H4 (cell line): ENCODE measurements at regions not wholly inside any gene's neighbourhood (a gene's known extent, or its start where the extent isn't known, plus 50 kb on each side); places are given as distances from the start of the nearest gene placed in this dataset.

Experiments
- DNase-seq: peaks from one replicate; pipeline ENCODE4 v3.0.0-alpha.2; 2015; ENCODE audit warnings: low spot score

DNA sequence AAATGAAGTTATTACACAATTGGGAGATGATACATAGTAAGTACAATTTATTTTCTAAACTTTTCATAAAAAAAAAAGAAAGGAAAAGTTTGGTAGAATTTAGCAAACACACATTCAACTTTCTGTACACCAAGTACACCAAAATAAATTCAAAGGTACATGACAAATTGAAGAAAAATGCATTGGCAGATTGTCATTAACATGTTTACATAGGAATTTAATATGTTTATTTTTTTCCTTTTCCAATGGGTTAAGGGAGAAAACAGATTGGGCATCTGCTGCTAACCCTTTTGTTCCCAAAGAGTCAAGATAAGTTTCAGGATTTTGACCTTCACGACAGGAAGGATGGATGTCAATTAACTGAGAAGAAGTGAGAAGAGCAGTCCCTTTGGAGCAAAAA lies 620.4 kb downstream of the XIRP2 start:
- DNase-seq: no peak

DNA sequence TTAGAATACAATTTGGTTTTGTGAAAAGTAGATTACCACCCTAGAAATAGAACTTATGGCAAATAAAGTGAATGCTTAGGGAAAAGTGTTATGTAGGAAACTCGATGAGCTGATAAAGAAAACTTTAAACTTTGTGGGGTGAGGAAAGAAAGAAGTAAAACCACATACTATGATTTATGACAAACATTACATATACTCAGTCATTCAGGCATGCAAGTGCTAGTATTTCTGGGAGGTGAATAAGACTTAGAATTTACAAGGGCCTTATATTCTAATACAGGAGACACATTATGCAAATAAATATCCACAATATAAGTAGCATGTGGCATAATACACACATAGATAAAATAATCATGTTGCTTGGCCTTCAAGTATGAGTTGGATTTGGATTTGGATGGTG lies 618.1 kb downstream of the XIRP2 start:
- DNase-seq: no peak

DNA sequence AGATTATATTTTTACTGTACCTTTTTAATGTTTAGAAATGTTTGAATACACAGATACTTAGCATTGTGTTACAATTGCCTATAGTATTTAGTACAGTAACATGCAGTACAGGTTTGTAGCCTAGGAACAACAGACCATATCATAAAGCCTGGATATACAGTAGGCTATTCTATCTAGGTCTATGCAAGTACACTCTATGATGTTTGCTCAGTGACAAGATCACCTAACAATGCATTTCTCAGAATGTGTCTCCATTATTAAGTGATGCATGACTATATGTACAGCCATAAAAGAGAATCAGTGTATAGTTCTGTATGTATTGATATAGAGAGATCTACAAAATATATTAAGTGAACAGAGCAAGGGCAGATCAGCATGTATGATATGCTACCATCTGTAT lies 616.4 kb downstream of the XIRP2 start:
- DNase-seq: no peak

DNA sequence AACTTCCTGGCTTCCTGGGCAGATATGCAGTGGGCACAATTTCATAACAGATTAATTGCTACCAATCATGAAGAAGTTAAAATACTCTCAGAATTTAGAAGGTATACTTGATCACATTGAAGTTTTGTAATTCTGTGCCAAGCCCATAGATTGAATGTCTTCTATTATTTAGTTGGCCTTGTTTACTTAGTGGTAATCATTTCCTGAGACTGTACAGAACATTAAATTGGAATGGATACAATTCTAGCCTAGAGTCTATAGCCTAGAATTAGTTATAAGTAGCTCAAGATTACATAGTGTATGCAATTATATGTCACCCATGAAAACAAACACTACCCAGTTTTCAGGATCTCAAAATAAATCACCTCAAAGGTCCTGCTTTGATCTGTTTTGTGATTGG lies 615.8 kb downstream of the XIRP2 start:
- no peak for DNase-seq

DNA sequence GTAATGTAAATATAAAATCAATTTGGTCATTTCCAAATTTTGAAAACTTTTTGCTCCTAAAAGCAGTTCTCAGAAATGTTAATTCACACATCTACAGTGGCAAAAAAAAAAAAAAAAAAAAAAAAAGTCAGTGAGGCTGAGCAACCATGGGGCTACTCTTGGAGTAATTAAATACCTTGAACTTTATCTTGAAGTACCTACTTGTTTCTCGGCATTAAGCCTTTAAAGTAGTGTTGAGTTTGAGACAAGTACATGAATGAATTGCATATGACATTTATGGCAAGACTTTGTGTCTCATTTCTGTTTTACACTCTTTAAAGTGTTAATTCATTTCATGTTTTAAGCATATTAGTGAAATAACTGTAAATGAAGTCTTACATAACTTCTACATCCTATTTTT lies 613.3 kb downstream of the XIRP2 start:
- no peak for DNase-seq

DNA sequence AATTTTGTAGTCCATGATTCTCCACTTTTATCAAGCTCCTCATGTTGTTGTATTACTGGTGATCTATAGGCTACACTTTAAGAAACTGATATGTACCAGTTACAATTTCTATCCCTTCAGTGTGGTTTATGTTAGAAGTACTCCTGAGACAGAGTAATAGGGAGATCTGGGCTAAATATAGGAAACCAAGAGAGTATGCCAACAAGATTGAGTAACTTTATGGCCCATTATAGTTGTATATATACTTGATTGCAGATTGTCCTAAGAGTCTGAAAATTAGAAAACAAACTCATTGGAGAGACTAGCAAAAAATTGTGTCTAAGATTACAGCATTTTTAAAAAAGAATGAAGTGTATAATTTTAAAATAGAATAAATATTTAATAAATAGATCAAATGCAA lies 605.6 kb downstream of the XIRP2 start:
- no peak for DNase-seq

DNA sequence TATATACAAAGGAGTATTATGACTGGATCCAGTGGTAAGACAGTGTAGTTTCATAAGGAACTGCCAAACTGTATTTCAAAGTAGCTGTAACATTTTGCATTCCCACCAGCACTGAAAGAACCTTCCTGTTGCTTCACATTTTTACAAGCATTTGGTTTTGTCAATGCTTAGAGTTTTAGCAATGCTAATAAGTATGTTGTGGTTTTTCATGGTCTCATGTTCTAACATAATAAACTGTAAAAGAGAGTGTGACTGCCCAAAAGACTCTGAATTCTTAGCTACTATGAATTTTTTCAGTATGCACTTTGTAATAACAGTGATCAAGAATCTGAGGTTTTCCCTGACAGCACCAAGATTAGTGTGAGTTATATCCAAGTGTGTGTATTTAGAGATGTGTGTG lies 604.2 kb downstream of the XIRP2 start:
- DNase-seq: no peak

DNA sequence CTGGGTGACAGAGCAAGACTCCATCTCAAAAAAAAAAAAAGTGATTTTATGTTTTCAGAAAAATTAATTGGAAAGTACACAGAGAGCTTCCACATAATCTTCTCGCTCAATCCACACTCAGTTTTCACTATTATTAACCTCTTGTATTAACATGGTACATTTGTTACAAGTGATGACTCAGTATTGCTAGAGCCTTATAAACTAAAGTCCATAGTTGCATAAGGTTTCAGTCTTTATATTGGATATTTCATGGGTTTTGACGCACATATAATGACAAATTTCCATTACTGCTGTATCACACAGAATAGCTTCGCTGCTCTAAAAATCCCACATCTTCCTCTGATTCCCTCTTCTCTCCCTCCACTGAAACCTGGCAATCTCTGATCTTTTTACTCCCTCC lies 603.5 kb downstream of the XIRP2 start:
- DNase-seq: no peak

DNA sequence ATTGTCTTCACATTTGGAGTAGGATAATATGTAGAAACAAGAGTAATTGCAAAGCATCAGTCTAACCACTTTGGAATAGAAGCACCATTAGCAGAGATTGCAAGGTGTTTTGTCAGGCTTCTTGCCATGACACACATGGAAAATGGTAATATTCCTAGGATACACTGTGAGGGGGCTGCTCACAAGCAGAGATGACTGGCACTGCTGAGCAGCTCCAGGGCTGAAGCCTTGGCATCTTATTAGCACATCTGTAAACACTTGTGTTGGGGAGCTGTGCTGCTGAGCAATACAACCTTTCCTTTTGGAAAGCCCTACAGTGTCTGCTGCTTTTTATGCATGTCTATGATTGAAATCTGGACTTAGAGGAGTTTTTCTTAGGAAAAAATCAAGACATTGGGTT lies 602.2 kb downstream of the XIRP2 start:
- DNase-seq: no peak

DNA sequence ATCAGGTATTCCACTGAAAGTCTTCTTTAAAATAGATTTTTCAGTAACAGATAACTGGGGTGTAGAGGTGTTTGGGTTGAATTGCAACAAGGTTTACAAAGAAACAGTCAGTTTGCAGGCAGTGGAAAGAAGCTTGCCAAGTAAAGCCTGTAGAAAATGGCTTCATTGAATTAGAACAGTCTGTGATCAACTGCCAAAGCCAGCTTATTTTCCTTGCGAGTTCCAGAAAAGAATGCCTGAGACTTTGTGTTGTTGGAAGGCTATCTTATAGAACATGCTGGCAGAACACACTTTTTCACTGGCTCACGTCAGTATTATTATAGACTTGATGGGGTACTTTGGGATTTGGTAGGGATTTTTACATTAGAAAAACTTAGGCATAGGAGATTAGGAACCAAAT lies 601.0 kb downstream of the XIRP2 start:
- no peak for DNase-seq

DNA sequence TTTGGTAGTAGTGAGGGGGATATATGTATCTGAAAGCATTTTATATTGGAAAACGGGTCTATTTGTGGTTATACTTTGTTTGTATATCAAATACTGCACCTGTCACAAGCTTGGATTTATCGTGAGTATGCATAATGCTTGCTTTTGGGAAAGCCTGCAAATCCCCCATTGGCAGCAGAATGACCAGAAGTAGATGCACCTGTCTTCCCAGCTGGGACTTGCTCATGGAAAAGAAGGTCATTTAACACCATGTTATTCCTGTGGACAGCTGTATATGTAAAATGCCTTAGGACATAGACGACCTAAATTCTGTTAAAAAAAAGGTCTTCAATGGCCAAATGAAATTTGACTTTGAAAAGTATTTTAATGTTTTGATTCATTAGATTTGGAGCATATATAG lies 599.4 kb downstream of the XIRP2 start:
- DNase-seq: no peak

DNA sequence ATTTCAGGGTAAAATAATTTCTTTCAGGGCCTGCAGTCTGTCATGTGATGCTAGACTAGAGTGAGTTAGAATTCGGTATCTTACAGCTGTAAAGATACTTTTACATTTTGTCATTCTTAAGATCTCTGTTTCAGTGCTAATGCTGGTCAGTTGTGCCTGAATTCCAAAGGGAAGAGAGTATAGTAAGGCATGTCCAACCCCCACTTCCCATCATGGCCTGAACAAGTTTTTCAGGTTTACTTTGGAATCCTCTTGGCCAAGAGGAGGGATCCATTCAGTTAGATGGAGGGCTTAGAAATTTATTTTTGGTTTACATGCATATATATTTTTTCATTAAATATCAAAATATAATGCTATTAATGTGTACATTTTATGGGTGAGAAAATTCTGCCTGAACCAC lies 596.6 kb downstream of the XIRP2 start:
- DNase-seq: no peak

DNA sequence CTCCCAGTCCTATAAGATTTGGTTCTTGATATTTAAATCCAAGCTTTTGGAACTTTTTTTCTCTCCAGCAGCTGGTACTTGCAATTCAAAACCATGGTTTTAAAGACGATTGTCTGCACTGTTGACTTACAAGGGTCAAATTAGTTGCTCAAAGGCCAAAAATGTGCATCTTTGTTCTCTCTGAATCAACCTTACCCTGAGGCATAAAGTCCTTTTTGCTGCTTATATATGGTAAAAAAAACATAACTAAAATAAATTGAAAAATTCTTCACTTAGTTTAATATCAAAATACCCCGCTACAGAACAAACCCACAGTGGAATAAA lies 592.7 kb downstream of the XIRP2 start:
- no peak for DNase-seq

DNA sequence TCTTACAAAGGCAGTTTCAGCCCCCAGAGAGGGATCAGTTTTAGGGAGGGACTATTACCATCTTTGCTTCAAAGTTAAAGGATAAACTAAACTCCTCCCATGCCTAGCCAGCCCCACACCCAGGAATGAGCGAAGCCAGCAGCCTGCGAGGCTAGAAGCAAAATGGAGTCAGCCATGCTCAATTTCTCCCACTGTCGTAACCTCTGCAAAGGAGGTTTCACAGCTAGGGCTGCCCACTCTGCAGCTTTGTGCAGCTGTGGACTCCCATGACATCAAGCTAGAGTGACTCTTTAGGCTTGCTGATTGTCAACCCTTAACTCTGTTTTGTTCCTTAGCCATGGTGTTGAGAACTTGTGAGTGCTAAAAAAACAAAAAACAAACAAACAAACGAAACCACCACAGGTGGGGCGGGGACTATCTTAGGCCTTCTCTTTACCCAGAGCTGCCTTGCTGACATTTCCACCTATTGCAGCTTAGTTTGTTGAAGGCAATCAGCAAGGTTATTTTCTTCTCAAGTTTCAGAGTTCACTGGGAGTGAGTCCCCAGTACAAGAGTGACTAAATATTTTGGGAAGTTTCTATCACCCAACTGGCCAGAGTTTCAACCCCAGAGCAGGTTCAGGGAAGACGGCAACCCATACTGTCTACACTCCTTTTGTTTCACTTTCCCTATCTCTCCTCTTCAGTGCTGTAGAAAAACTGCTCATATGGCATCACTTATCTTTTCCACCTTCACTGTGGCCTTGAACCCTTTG lies 592.1 kb downstream of the XIRP2 start:
- DNase-seq: peak; percentile 6

DNA sequence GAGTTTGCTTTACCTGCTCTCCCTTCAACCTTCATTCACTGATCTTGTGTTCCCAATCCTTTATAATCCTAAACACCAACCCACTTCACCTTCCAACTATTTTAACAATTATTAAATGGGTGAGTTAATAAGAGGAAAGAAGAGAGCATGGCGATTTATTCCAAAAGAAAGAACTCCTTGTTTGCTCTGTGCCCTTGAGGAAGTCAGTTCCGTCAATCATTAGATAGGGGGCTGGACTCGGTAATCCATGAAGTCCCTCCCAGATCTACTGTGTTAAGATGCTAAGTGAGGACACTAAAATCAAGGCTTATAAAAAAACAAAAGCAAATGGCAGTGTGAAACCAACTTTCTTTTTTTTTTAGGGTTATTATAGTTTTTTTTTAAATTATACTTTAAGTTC lies 589.9 kb downstream of the XIRP2 start:
- no peak for DNase-seq

DNA sequence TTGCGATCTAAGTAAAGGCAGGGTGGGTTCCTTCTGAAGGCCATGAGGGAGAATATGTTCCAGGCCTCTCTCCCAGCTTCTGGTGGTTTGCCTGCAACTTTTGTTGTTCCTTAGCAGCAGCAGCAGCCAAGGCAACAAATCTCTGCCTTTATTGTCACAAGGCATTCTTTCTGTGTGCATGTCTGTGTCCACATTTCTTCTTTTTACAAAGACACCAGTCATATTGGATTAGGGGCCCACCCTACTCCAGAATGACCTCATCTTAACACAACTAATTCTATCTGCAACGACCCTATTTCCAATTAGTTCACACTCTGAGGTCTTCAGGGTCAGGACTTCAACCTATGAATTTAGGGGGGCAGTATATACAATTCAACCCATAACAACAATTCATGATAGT lies 587.5 kb downstream of the XIRP2 start:
- DNase-seq: no peak

DNA sequence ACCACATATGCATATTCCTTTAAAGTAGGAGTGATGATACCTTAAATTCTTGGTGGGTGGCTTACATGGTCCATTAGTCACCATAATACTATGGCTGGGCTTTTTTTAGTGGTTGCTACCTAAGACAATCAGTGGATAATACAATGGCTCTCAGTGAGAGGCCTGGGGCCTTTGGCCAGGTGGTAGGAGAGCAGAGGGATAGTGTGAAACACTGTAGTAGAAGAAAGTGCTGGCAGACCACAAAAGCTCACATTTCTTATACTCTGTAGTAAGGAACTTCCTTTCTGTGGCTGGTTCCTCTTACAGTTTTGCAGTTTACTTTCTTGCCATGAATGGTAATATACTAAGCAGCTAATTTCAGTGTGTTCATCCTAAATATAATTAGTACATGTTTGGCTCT lies 583.5 kb downstream of the XIRP2 start:
- DNase-seq: no peak

DNA sequence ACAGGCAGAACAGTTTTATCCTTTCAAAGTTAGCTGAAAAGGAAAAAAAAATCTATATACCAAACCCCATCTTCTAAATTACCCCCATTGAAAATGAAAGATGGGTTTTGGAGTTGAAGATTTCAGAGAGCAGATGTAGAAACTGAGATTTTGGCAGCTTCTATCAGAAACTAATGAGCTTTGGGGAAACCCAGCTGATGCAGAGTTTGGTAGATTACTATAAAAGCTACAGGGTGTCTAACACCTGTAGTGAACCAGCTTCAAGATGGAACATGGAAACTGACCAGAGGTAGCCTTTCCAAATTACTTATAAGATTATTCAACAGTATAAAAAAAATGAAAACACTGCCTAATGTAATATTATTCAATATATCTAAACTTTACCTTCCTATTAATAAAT lies 583.1 kb downstream of the XIRP2 start:
- no peak for DNase-seq

DNA sequence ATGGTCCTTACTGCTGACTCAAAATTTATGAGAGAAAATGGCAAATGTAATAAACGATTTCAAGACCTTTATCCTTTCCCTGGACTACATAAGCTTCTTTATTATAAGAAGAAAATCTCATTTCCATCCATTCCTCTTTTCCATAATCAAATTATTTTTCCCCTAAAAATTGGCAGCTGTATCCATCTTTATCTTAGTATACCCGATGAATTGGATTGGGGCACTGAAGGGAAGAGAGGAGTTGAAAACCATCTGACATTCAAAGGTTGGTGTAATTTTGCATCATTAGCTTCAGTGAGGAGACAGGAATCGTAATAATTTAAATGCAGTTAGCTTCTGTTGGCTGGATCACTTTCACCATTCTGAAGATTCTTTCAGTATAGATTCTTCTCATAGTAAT lies 574.1 kb downstream of the XIRP2 start:
- DNase-seq: no peak

DNA sequence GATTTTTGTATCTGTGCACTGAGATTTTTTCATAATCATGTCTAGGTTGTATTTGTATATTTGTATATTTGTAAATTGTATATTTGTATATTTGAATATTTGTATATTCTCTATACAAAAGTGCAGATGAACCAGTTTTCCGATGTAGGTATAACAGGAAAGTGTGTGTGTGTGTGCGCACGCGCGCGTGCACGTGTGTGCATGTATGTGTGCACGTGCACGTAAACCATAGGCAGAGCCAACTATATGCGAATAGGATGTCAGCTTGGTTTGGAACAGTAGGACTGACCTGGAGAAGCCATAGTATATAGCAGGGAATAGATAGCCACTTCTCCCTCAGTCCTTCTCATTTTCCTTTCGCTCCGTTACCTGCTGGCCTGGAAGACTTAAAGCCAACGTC lies 565.8 kb downstream of the XIRP2 start:
- DNase-seq: no peak

DNA sequence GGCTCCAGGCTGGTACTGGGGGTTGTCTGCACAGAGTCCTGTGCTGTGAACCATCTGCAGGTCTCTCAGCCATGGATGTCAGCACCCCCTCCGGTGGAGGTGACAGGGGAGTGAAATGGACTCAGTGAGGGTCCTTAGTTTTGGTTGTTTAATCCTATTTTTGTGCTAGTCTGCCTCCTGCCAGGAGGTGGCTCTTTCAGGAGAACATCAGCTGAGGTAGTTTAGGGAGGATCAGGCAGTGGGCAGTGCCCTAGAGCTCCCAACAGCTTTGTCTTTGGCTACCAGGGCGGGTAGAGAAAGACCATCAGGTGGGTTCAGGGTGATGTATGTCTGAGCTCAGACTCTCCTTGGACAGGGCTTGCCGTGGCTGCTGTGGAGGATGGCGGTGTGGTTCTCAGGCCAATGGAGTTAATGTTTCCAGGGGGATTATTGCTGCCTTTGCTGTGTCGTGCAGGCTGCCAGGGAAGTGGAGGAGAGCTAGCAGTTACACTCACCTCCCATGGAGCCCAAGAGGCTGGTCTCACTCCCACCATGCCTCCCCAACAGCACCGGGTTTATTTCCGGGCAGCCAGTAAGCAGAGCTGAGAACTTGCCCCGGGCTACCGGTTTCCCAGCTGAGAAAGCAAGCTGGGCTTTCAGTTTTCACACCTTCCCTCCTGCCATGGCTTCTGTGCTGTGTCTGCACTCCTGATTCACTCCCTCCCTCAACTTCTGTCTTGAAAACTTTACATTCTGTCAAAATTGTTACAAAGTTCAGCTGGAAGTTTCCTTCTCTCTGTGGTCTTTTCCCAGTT lies 563.4 kb downstream of the XIRP2 start:
- no peak for DNase-seq

DNA sequence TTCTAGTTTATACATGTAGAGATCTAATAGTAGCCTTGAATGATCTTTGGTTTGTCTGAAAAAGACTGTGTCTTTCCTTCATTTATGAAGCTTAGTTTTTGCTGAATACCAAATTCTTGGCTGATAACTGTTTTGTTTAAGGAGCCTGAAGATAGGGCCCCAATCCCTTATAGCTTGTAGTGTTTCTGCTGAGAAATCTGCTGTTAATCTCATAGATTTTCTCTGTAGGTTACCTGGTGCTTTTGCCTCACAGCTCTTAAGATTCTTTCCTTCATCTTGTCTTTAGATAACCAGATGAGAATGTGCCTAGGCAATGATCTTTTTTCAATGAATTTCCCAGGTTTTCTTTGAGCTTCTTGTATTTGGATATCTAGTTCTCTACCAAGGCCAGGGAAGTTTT lies 562.1 kb downstream of the XIRP2 start:
- DNase-seq: no peak

DNA sequence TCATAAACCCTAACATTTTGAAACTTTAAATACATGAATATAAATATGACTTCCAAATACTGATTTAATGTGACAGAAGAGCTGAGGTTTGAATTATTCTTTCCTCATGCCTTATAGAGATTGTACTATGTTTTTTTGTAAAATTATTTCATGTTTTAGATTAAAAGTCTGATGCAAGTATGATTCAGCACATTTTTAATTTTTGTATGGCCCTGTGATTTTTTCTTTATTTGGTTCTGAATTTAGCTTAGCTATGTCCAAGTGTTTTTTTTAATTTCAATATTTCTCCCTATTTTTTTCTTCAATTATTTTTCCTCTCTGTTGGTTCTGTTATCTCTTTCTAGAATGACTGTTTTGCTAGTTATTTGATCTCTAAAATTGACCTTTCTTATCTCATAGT lies 552.1 kb downstream of the XIRP2 start:
- DNase-seq: no peak

DNA sequence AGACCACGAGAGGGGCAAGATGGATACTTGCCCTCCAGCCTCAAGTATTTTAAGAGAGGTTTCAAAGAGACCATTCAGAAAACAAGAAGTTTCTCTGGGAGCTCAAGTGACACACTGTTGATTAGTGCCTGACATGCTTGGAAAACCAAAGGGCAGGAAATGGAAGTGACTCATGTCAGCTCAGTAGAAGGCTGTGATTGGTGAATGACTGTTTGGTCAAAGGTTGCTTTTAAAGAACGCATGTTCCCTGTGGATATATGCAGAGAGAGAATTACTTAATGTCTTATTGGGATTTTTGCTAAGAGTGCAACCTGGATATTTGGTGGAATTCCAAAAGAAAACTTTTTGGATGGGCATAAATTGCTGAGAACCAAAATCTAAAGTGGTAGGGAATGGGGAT lies 549.9 kb downstream of the XIRP2 start:
- peak; percentile 59 for DNase-seq
